Hepatocyte (in vitro differentiated cells): ENCODE measurements at regions not wholly inside any gene's neighbourhood (a gene's known extent, or its start where the extent isn't known, plus 50 kb on each side); places are given as distances from the start of the nearest gene placed in this dataset.

Experiments used
- EZH2 ChIP-seq: fragments of 200-600 bp; sonication (generic); IDR thresholded peaks from 2 replicates; pipeline ENCODE4 v1.6.1; 2016; ENCODE audit warnings: antibody characterized with exemption, mild to moderate bottlenecking, borderline replicate concordance
- EZH2phosphoT487 ChIP-seq: fragments of 200-600 bp; sonication (generic); IDR thresholded peaks from one replicate; pipeline ENCODE4 v1.6.1; 2018; ENCODE audit warnings: antibody characterized with exemption, mild to moderate bottlenecking, low read depth, moderate library complexity; ENCODE audit not compliant: unreplicated experiment, severe bottlenecking
- TF ChIP-seq, protein P1 (sequence below): fragments of 200-600 bp; sonication (generic); IDR thresholded peaks from 2 replicates; pipeline ENCODE4 v1.5.1; 2016; ENCODE audit warnings: antibody characterized with exemption, mild to moderate bottlenecking; ENCODE audit not compliant: poor library complexity

DNA sequence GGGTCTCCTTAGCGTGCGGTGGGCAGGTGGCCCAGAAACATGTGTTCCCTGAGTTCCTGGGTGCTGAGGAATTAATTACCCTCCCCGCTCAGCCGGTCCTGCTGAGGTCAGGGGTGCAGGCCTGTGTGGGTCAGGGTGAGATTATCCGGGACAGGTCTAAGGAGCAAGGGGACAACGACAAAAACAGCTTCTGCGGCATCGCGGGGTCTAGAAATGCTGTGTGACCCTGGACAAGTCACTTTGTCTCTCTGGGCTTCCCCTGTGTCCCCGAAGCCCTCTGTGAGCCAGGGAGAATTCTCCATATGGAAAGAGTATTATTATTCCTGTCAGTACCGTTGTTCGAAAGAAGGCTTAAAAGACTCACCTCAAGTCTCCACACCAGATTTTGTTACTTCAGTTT, 186.1 kb downstream of the MN1 start:
- TF ChIP-seq, protein P1, sequence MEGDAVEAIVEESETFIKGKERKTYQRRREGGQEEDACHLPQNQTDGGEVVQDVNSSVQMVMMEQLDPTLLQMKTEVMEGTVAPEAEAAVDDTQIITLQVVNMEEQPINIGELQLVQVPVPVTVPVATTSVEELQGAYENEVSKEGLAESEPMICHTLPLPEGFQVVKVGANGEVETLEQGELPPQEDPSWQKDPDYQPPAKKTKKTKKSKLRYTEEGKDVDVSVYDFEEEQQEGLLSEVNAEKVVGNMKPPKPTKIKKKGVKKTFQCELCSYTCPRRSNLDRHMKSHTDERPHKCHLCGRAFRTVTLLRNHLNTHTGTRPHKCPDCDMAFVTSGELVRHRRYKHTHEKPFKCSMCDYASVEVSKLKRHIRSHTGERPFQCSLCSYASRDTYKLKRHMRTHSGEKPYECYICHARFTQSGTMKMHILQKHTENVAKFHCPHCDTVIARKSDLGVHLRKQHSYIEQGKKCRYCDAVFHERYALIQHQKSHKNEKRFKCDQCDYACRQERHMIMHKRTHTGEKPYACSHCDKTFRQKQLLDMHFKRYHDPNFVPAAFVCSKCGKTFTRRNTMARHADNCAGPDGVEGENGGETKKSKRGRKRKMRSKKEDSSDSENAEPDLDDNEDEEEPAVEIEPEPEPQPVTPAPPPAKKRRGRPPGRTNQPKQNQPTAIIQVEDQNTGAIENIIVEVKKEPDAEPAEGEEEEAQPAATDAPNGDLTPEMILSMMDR = no peak
- TF ChIP-seq EZH2 = no peak
- TF ChIP-seq EZH2phosphoT487 = no peak
